ENCODE measurements at regions not wholly inside any gene's neighbourhood (a gene's known extent, or its start where the extent isn't known, plus 50 kb on each side); places are given as distances from the start of the nearest gene placed in this dataset.

DNA sequence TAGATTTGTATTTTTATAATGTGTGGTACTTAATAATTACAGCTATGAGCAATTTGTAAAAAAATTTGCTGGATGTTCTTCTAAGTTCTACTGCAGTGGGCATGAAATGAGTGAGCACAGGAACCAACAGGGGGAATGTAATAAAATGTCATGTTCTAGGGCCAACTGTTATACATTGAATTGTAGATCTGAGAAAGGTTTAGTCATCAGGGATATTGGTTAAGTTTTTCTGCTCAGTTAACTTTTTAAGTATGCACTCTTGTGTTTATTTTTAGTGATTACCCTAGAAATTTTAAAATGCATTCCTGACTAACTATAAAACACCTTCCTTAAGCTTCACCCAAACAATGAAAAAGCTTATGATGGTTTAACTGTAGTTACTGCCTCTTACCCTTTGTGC is 101.8 kb downstream of the CAND1 start:
- peak; percentile 63 for DNase-seq

DNA sequence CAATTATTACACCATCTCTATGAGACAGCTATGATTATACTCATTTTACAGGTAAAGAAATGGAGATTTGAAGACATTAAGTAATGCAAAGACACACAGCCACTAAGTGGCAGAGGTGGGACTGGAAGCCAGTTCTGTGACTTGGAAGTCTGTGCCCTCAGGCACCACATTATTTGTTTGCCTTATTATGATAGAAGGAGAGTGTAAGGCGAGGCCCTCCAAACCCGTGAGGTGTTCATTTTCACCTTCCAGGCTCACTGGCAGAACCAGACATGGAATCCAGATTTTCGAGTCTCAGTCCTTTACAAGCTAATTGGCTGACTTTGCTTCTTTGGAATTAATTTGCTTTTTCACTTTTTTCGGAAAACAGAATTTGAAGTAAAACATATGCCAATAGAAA is 107.9 kb downstream of the CAND1 start:
- no peak for DNase-seq

DNA sequence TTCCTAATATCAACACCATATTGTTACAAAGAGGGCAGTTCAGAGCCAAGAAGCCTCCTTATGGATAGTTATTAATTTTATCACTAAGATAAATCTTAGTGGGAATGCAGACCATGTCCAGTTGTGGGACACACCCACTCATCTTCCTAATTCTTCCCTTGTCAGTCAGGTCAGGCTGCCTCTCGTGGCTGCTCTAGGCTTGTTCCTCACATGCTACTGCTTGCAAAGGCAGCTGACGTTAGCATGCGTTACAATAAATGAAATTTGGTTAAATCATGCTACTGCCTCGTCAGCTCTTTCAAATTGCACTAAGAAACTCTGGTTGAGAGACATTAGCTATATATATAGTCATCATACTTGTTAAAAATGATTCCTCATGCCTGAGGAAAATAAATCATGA is 108.4 kb downstream of the CAND1 start:
- DNase-seq, result no peak

DNA sequence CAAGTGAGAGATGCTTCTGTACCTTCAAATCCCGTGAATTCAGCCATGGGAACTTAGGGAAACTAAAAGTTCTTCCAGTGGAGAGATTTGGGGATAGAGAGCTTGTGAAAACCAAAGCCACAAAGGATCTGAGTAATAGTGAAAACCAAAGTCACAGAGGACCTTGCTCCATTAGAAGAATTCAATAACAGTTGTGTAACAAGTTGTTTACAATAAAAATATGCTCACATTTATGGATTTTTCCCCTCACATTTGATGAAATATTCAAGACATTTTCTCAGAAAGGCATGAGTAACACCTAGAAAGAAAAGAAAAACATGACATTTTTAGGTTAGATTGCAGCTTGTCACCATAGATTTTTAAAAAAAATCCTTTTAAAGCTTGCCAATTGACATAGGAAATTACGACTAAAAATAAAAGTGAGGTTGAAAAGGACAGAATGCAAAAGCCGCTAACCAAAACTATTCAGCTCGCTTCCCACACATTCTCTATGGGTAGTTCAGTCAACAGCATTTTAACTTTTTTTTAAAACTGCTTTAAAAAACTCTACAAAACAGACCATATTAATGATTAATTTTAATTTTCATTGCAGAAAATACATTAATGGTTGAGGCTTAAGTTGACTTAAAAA is 113.2 kb downstream of the CAND1 start:
- peak; percentile 67 for DNase-seq

DNA sequence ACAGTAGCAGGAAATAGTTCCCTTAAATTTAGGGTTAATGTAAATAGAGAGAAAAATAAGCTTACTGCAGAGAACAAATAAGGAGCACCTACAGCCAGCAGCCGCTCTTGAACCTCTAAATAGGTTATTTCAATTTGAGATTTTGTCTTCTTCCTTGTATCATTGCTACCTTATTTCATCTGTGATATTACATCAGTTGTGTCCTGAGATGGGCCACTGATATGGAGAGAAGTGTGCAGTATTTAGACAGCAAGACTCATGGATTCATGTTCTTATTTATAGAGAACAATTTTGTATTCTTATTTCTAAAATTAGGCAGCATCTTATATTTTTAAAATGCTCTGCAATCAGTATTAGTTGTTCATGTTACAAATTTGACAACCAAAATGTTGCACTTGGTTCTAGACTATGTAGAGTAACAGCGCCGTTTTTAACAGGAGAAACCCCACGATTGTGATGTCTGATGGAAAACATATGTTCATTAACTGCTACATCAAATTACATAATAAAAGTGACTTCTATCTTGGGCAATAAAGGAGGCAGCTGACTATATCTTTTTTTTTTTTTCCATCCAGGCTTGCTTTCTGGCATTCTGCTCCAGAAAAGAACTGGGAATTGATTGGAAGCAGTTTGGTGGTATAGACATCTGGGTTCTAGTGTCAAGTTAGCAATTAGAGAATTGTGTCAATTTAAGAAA is 117.9 kb downstream of the CAND1 start:
- DNase-seq, result no peak

DNA sequence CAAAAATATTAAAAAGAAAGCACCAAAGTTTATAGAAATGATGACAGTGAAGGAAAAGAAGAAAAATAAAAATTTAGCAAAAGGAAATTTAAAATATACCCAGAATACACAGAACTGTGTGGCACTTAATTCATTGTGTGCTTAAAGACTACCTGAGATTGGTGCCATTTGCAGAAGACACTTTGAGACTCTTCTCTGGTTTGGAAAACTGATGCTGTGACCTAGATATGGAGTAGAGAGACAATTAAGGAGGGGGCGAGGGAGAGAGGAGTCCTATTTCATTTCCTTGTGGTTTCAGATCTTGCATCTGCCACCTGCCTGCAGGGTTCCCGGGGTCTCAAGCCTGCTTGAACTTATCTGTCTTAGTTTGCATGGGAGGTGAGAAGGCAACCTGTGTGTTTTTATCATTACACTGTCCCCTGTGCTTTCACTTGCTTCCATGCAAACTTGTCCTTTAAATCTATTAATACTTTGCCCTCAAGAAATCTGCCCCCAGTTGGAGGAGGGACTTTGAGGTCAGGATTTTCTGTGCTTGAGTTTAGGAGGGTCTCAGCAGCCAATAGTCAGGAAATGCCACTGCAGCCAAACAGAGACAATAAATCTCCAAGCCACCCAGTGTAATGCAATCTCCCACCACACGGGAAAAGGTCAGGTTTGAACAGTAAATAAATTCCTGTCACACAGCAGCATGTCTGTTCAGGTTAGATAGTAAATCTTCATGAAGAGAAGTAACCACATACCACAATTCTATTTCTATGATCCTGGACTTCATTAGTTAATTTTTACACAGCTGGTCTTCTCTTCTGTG is 119.4 kb downstream of the CAND1 start:
- DNase-seq, result no peak

DNA sequence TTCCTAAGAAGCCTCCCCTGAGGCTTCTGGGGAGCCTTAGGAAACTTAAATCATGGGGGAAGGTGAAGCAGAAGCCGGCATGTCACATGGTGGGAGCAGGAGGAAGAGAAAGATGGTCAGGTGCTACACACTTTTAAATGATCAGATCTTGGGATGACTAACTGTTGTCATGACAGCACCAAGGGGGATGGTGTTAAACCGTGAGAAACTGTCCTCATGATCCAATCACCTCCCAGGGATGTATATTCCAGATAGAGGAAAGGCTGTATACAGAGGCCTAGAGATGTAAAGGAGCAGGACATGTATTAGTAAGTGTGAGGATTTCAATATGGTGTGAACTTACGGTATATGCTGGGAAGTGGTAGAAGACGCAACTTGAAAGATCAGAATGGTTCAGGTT is 121.1 kb downstream of the CAND1 start:
- DNase-seq, result no peak

DNA sequence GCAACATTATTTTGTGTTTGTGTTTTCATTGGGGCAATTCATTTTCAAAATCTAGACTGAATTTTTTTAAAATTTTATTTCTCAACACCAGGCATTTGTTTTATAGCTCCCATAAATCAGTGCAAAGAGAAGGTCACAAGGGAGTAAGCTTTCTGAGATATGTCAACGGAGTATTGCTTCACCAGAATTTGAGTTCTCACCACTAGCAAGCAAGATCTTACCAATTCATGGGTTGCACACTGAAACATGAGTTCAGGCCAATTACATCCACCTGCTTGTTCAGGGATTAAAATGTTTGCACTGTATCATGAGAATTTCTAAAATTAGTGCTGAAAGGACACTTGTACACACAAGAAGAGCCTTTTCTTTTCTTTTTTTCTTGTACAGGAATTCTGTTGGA is 121.9 kb downstream of the CAND1 start:
- no peak for DNase-seq

DNA sequence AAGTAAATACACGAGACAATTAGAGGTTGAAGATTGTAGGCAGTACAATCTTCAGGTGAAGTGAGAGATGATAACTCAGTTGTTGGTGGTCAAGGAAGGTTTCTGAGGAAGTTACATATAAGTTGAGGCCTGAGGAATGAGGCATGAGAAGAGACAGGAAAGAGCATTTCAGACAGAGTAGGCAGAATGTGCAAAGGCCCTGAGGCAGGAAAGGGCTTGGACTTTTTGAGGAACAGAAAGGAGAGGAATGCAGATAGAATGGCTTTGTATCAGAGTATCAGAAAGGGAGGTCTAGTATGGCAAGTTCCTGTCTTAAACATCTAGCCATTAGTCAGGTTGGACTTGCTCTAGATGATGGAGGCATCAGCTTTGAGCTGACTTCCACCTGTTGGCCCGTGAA is 122.5 kb downstream of the CAND1 start:
- DNase-seq, result no peak

DNA sequence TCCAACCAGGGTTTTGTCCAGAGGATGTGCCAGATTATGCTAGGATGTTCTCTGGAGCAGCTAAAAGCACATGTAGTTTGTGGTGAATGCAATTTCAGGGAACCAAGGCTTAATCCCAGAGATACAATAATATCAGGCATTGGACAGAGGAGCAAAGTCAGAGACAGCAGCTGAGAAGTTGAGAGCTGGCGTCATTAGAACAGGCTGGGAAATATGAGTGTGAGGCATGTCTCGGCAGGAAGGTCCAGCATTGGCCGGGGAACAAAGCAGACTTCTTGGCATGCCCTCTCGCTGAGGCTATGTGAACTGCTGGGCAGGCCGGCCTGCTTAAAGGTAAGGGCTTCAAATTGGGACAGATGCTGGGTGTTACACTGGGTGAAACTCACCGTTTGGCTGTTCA is 125.4 kb downstream of the CAND1 start:
- DNase-seq, result peak; percentile 68

DNA sequence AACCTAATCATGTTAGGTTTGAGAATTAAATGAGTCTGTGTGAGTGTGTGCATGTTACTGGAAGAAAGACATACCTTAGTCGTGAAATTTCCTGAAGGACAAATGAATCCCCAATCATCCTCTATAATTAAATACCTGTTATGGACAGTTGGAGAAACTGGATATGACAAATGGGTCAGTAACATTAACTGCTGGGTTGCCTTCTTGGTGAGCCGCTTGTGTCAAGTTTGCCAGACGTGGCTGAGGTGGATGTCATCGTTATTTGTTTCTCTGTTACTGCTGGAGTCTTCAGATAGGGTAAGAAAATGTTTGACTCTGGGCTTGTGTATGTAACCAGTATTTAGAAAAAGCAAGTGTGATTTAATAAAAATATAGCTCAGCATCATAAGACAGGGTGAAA is 131.6 kb downstream of the CAND1 start:
- DNase-seq, result no peak

DNA sequence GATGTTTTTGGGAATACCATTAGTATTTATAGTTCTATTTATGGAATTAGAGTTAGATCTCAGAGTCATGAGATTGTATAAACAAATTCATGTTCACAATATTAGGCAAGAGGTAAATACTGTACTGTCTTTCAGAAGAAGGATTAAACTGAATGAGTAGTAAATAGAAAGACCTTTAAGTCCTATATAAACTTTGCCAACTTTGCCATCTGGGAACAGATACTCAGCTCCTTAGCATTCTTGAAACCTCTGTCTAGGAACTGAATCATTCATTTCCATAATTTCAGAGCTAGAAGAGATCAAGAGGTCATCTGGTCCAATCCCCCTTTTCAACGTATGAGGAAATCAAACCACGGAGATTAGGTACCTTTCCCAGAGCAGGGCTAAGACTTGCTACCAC is 141.1 kb downstream of the CAND1 start:
- no peak for DNase-seq

DNA sequence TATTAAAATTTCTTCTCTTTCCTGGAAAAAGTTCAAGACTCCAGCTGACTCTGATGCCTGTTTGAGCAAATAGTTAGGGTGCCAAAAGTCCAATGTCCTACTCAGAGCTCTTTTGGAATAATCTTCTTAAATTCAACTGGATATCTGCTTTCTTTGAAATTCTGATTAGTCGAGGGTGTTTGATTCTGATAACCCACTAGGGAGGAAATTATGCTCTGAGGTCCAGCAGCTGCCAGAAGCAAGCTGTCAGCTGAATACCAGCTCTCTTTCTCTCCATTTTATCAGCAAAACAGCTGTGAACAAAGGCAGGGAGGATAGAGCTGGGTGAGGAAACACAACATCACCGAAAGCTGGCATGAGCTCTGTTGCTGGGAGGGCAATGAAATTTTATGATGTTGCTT is 141.5 kb downstream of the CAND1 start:
- DNase-seq, result no peak

DNA sequence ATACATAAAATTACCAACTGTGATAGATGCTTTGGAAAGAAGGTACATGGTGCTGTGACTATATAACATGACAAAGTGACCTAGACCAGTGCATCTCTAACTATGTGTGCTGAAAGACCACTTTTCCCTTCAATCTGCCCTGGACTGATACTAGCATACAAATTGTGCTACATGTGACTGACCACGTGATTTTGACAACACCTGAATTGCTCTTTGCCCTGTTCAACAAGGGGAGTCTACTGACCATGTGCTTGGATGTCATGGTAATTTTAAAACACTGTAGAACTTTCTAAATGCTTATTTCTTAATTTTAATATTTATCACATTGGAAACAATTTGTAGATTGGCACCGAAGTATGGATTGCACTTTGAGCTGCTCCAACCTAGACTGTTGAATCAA is 142.4 kb downstream of the CAND1 start:
- DNase-seq, result no peak

DNA sequence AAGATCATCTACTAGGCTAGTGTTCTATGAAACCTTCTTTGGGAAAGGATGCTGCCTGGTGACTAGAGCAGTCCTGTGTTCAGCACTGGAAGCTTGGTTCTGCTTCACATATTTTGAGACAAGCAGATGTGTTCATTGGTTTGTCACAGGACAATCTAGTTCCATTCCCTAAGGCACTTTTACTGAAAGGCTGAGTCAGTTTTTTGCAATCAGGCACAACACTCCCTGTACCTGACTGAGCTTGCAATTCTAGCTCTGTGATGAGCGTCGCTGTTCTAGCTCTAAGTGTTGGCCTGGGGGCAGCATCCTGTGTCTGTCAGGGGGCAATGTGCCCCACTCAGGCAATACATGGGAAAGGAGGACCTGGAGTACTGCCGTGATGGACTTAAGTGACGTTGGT is 144.4 kb downstream of the CAND1 start:
- DNase-seq, result no peak

DNA sequence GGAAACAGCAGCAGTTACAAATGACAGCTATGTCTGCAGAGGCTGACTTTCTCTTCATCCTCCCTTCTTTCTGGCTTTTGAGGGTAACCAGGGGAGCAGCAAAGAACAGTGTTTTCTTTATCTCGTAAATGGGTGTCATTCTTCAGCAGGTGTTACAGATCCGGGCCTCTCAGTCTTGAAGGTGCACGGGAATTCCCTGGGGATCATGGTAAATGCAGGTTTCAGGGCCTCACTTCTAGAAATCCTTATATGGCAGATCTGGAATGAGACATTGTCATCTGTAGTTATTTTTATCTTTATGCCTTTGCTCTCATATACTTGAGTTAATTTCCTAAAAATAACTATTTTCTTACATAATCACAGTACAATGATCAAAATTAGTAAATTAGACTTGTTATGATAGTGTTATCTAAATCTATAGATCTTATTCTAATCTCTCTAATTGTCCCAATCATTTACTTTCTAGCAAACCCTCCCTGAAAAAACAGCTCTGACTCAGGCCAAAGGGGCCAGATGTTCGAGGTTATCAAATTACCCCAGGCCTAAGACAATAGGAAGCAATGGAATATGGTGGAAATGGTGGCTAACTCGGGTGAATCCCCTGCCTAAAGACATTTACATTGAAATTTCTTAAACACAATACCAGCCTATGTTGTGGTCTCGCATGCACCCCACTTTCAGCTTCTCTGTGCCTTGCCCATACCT is 145.0 kb downstream of the CAND1 start:
- DNase-seq, result no peak

DNA sequence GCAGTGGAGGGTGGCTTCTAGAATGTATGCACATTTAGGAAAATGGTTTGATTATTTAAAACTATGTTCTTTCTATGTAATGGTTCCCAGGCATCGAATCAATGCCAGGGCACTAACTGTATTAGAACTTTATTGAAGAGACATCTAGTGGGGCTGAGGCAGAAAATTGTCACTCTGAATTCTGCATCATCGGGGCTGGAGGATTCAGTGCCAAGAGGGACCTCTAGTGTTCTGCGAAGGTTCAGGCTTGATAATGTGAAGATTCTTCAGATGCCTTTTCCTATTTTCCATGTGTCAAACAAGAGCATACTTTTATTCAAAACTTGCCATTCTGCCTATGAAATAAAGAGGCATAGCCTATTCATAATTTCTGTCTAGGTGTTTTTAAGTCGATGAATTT is 146.3 kb downstream of the CAND1 start:
- peak; percentile 74 for DNase-seq

DNA sequence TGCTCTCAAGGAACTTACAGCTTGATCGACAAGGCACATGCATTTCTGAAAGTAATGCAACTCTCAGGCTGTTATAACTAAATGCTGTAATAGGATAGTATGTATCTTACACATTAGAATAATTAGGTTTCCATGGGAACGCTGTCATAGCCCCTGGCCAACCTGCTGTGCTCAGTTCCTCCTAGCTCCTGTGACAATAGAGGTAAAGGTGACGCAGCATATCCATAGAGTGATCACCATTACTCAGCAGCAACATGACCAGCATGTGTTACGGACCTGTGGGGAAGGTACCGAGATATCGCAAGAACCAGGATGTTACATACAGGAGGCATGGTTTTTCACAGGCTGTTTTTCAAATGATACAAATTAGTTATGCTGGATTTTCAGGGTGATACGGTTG is 150.7 kb downstream of the CAND1 start:
- DNase-seq, result no peak

DNA sequence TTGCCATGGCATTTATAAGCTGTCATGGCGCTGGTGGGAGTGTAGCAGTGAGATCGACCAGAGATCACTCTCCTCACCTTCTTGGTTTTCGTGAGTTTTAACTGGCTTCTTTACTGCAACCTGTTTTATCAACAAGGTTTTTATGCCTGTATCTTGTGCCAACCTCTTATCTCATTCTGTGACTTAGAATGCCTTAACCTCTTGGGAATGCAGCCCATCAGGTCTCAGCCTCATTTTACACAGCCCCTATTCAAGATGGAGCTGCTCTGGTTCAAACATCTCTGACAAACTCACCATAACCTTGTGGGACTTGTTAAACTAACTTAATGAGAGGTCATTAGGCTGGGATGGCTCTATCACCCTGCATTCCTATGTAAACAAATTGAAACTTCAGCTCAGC is 151.3 kb downstream of the CAND1 start:
- no peak for DNase-seq

DNA sequence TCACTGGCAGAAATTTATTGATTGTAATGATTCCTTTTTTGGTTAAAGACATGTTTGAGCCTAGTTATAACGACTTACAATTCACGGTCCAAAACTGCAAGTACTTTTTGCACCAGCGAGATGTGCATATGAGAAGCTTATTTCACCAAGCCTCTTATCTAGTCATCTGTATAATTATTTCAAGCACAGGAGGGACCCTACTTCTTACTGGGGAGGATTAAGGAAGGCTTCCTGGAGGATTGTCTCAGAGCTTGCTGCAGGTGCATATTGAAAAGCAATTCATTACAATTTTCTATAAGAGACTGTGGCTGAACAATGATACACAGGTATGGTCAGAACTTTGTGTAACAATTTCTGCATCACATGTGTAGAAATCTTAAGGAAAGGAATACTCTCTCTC is 152.9 kb downstream of the CAND1 start:
- no peak for DNase-seq

DNA sequence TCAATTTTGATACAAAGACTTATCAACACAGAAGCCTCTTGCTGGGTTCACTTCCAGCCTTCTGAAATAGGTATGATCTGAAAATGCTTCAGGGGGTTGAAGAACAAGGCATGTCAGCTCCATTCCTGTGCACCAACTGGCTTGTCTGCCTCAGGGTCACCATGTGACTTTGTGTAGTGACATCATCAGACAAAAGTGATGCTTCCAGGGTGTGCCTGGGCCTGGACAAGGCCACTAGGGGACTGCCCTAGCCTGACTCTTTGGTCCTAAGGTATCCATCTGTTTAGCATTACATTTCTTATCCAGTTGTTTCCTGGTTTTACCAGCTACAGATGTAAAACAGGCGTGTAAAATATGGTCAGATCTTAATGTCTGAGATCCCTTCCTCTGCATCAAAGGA is 155.6 kb downstream of the CAND1 start:
- no peak for DNase-seq

DNA sequence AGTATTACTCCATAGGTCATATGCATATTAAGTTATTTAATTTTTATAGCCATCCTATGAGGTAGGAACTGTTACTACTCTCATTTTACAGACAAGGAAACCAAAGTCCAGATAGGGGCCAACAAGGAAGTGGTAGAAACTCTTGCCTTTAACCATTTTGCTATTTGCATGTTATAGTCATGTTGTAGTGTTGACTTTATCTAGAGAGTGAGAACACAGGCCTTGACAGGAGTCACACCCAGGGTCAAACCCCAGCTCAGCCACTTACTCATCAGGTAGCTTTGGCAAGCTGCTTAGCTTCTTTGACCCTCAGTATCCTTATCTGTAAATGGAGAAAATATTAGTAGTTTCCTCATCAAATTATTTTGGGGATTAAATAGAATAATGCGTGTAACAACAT is 156.2 kb downstream of the CAND1 start:
- DNase-seq, result no peak

DNA sequence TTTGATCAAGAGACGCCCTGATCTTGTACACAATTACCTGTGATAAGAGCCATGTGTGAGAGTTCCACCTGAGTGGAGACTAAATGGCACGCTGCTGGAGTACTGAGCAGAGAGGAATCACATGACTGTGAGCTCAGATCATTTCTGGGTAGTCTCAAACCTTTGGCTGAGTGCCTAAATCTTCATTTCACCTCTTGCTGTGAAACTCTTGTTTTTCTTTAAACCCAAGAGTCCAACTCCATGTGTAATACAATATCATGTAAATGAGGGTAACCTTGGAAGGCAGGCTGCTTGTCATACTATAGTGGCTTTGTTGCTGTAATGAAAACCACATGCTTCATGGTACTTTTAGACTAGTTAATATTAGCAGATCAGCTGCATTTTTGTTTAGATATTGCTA is 156.9 kb downstream of the CAND1 start:
- peak; percentile 93 for DNase-seq
